GM21367 (cell line): ENCODE measurements at regions not wholly inside any gene's neighbourhood (a gene's known extent, or its start where the extent isn't known, plus 50 kb on each side); places are given as distances from the start of the nearest gene placed in this dataset.
"Not testable (repeated sequence)": the region's sequence is repeated elsewhere in the genome, so short reads cannot be mapped to it uniquely, and the experiment has no call there.

Experiments used
- ATAC-seq: cut with Tn5 transposase; IDR thresholded peaks from one replicate; pipeline ENCODE4 v1.9.1; 2021; ENCODE audit not compliant: unreplicated experiment

GRCh38 chr7:125857606-125858005 is 928.0 kb upstream of the POT1 start:
- no peak for ATAC-seq

GRCh38 chr7:125848157-125848556 is 918.5 kb upstream of the POT1 start:
- no peak for ATAC-seq

- no peak for ATAC-seq
Observed at GRCh38 chr7:125847692-125848091, 918.1 kb upstream of the POT1 start.

- ATAC-seq, result no peak
Observed at GRCh38 chr7:125847055-125847454, 917.4 kb upstream of the POT1 start.

GRCh38 chr7:125845686-125846085 is 916.1 kb upstream of the POT1 start:
- no peak for ATAC-seq

GRCh38 chr7:125834421-125834820 is 904.8 kb upstream of the POT1 start:
- no peak for ATAC-seq

- ATAC-seq, result no peak
Observed at GRCh38 chr7:125833839-125834238, 904.2 kb upstream of the POT1 start.

GRCh38 chr7:125830743-125831142 is 901.1 kb upstream of the POT1 start:
- no peak for ATAC-seq

GRCh38 chr7:125828153-125828700 is 898.6 kb upstream of the POT1 start:
- ATAC-seq, result no peak

GRCh38 chr7:125823538-125823937 is 893.9 kb upstream of the POT1 start:
- ATAC-seq, result no peak

GRCh38 chr7:125820495-125820894 is 890.9 kb upstream of the POT1 start:
- no peak for ATAC-seq

GRCh38 chr7:125814100-125814499 is 884.5 kb upstream of the POT1 start:
- no peak for ATAC-seq

- ATAC-seq, result not testable (repeated sequence)
Observed at GRCh38 chr7:125806491-125806890, 876.9 kb upstream of the POT1 start.

- ATAC-seq, result no peak
Observed at GRCh38 chr7:125804273-125804672, 874.6 kb upstream of the POT1 start.

- ATAC-seq, result no peak
Observed at GRCh38 chr7:125780153-125780552, 850.5 kb upstream of the POT1 start.

- no peak for ATAC-seq
Observed at GRCh38 chr7:125775317-125775716, 845.7 kb upstream of the POT1 start.

- no peak for ATAC-seq
Observed at GRCh38 chr7:125773113-125773785, 843.6 kb upstream of the POT1 start.

GRCh38 chr7:125747966-125748365 is 818.3 kb upstream of the POT1 start:
- ATAC-seq, result no peak

- ATAC-seq, result no peak
Observed at GRCh38 chr7:125746510-125746909, 816.9 kb upstream of the POT1 start.

GRCh38 chr7:125727215-125727614 is 797.6 kb upstream of the POT1 start:
- ATAC-seq, result no peak

GRCh38 chr7:125695626-125696025 is 766.0 kb upstream of the POT1 start:
- ATAC-seq, result no peak

- ATAC-seq, result no peak
Observed at GRCh38 chr7:125683156-125683555, 753.5 kb upstream of the POT1 start.

GRCh38 chr7:125681508-125681907 is 751.9 kb upstream of the POT1 start:
- ATAC-seq, result no peak
